NOMO-1 (cell line): ENCODE measurements at regions not wholly inside any gene's neighbourhood (a gene's known extent, or its start where the extent isn't known, plus 50 kb on each side); places are given as distances from the start of the nearest gene placed in this dataset.

Experiments used
- DNase-seq, 2 experiments: peaks; one replicate each; lab custom pipeline; 2025; ENCODE audit not compliant: unreplicated experiment in 2 of 2; lab: John Stamatoyannopoulos, UW

DNA sequence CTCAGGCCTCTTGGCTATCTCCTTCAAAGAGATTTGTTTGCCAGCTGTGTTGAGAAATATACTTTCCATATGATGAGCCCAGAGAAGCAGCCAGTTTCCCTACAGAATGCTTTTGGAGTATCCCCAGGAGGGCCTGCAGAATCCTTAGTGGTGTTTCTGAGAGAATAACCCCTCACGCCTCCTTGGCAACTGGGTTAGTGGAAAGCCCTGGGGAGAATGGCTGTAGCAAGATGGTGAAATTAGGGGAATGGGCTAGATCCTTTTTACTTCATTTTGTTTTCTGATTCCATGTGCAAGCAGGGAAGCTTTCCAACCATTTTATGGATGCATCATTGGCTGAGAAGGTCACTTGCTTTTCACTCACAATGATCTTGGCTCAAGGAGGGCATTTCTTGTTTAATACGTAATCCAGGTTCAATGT lies 364.6 kb downstream of the DMRT2 start:
- DNase-seq: no peak

DNA sequence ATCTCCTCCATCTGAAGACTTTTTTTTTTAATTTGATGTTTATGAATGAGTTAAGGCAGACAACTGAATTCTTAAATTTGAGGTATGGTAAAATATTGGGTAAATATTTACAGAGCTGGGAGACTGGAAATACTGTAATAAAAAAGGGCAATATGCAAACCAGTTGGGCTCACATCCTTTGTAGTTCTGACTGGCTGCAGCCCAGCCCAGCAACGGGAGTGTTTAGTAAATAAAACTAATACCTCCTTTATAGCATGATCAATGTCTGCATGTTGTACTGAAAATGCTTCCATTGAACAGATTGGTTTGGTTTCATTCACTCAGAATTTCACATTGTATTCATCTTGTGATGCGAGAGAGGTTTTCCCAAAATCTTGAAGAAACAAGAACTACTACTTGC lies 365.0 kb downstream of the DMRT2 start:
- no peak for DNase-seq

DNA sequence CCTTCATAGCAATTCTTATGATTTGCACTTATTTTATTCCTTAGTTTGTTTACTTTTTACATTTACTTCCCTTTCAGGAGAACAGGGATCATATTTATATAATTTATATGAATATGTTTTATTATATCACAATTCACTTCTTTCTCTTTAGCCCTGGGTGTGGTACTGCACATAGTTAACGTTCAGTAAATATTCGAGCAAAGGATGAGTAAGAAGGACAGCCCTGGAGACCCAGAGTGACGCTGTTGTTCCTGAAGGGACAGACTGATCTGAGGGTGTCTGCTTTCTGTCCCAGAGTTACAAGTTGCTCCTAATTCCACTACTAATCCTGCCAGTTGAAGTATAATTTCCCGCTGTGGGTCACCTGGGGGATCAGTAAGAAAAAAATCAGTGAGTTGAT lies 366.1 kb downstream of the DMRT2 start:
- DNase-seq: no peak

DNA sequence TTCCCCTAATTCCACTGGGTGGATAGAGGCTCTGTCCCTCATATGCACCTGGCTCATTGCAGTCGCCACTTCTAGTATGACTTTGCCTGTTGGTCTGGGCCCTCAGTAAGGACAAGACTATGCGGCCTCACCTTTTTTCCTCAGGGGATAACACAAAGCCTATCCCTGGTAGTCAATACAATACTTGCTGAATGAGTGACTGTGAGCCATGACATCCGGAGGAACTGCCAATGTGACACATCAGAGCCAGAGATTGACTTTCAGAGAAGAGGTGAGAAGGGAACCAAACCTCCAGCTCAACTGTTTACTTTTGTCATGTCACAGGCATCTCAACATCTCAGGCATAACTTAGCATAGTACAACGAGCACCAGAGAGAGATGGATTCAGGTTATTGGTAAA lies 371.3 kb downstream of the DMRT2 start:
- DNase-seq: no peak

DNA sequence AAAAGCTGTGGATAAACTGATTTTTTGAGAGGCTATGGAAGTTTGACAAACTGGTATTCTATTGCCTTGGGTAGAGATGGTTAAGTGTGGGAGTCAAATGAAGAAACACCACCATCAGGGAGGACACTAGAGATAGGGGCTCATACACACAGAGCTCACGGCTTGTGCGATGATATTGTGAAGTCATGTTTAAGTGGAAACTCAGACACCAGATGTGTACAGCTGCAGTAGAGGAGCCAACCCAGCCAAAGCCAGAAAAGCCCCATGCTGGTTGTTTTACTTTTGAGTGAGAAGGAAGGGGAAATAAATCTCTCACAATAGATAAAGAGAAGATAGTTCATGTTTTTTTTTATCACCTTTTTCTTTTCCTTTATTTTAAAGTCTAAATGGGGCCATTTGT lies 377.7 kb downstream of the DMRT2 start:
- DNase-seq: no peak

DNA sequence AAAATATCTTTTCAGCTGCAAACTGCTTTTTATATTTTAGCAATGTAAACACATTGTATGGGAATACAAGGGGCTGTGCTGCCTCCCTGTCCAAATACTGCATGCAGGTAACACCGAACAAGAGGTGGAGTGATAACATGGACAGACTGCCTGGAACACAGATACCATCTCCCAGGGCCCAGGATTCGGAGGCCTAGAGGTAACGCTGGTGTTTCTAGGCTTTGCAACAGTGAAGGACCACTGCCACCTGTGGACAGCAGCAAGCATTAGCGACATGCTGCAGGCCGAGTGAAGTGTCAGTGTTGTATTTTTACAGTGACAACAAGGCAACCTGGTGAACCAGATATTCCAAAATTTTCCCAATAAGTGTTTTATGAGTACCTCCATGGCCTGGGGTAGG lies 379.1 kb downstream of the DMRT2 start:
- no peak for DNase-seq

DNA sequence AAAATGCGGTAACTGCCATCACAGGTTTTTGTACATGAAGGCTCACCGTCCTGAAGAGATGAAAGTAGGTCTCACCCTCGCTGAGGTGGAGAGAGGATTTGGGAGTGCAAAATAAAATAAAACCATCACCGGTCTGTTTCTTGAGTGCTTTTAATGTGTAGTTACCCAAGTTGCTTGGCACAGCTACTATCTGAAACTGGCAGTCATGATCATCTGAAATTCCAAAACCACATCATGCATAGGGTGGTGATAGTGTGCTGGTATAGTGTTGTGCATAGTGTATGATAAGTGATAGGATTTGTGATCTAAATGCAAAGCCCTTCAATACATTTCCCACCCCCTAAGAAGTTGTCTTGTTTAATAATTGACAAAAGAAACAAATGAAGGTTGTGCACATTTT lies 381.3 kb downstream of the DMRT2 start:
- DNase-seq: no peak

DNA sequence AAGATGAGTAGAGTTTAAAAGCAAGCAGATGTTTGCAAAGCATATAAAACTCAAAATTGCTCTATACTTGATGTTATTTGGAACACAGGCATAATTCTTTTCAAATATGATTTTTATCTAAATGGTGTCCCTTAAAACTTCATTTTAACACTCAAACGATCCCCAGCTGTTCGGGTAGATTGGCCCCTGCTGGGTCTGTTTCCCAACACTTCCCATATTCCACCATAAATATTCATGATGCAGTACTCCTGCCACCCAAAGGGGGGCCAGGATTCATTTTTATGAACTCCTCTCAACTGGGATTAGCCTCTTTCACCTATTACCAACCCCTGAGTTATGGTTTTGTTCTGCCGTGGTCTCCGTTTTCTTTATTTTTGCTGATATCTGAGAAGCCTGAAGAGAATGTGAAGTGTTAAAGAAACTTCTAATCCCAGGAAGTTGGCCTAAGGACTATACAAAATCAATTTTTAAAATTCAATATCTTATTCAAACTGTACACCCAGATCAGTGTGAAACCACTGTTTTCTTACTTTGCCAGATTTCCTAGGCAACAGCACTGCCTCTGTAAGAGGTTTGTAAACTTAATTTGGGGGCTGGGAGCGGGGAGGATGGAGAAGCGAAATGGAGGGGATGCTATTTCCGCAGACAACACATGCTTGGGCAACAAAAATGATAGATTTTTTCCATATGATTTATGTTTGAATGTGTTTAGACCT lies 384.1 kb downstream of the DMRT2 start:
- no peak for DNase-seq

DNA sequence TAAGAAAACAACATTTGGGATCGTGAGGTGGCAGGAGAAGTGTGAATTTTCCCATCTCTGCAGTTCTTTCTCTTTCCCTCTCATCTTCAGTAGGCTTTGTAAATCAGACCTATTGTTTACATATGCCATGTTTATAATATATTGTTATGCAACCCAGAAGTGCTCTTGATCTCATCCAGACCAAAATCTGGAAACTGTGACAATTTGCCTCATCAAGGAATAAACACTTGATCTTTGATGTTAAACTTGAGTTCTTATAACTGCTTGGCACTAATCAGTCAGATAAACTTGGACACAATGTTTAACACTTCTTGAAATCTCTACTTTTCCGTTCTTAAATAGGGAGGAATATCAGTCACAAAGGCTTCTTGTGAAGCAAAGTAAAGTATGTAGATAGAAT lies 384.7 kb downstream of the DMRT2 start:
- DNase-seq: no peak

DNA sequence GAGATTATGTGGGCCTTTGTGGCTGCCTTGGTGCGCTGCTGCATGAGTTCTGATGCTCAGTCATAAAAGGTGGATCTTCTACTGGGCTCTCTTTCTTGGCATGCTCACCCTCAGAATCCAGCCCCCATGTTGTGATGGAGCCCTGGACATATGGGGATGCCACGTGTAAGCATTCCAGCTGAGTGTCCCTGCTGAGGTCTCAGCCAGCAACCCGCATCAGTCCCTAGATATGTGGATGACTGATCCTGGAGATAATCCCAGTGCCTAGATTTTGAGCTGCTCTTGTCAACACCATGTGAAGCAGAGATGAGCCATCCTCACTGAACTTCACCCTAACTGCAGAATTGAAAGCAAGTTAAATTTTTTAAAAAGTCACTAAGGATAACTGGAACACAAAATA lies 390.1 kb downstream of the DMRT2 start:
- no peak for DNase-seq

DNA sequence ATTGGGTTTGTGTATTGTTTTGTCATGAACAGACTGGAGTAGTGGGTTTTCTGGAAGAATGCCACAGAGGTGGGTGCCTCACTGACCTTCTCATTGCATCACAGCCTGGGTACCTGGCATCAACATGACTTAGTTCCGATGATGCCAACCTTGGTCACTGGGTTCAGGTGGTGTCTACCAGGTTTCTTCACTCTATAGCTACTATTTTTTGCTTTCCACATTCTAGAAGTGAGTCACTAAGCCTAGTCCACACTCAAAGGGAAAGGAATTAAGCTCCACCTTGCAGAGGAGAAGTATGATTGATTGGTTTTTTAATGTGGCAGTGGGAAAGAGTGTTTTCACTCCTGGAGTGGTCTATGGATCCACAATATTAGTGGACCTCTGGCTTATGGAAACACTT lies 391.9 kb downstream of the DMRT2 start:
- DNase-seq: no peak

DNA sequence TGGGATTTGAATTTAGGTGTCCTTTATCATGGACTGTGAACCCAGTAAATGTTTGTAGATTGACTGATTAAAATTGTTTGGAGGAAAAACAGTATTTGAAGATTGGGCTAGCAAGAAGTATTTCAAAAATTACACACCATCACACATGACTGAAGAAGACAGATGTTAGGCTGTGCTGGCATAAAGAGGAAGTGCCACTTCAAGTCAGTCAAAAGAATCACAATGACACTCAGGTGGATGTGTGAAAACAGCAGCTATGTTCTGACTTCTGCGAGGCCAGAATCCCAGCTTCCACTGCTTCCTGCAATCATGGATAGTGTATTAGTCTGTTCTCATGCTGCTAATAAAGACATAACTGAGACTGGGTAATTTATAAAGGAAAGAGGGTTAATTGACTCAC lies 393.3 kb downstream of the DMRT2 start:
- no peak for DNase-seq

DNA sequence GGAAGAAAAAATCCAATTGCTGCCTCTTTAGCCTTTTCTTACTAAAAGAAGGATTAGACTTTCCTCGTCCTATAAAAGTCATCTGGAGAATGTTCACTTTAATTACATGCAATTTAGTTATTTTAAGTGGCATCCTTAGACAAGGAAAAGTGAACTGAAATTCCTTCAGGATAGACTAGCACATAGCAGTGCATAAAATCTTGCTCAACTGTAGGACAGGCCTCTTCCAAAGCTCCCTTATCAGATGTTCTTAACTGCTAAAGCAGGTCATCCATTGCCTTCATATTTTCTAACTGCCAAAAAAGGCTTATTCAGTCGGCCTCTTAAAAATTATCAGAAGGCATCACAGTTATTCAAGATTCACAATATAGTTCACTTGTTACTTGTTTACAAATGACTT lies 396.5 kb downstream of the DMRT2 start:
- no peak for DNase-seq

DNA sequence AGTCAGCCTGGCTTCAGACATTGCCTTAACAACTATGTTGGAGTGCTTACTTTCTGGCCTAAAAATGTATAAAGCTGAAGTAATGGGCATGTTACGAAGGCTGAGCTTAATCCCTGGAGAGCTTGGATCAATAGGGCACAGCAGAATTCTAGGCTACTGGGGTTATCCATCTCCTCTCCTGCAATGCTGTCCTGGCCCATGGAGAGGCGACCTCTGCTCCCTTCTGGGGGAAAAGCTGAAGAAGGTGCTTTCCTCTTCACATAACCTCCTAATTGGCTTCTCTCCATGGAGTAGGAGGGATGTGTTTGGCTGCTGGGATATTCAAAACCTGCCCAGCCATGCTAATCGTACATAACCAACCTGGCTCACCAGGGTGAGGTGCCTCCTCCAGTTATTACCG lies 403.5 kb downstream of the DMRT2 start:
- DNase-seq: no peak

DNA sequence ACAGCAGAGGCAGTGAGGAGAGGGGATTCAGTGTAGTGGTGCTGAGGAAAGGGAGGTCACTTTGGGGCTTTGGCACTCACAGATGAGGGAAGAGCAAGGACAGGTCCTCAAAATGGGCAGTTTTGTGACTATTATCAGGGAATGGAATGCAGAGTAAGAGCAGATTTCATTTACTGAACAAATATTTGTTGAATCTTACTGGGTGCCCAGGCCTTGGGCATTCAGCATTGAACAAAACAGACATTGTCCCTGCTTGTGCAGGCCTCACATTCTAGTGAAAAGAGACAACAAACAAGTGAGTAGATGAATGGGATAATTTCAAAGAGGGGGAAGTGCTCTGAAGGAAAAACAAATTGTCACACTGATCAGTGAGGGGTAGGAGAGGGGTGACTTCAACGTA lies 404.1 kb downstream of the DMRT2 start:
- no peak for DNase-seq

DNA sequence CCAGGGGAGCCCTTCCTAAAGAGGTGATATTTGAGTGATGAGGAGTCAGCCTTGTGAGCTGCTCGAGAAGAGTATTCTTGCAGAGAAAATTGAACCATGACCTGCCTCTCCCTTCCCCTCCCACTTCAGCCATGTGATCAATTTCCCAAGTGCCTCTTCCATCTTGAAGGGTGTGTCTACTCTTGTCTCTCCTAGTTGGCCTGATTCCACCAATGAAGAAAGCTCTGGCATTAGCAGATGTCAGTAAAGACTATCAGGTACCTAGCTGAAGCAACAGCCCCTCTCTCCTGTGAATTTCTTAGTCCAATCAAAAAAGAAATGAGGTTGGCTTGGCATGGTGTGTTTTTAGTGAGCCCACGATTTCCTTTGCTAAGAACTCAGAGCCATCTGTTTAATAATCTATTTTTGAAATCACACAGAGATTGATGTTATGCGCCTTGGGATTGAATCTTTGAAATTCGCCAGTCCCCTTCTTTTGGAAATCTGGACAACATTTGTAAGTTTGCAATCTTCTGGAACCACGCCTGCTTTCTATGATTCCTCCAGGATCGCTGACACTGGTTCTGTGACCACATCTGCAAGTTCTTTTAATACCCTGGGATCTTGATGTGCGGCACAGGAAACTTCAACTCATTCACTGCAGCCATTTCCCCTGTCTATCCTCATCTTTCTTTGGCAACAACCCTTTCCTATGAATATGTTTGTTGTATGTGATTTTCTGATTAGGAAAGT lies 404.6 kb downstream of the DMRT2 start:
- DNase-seq: no peak

DNA sequence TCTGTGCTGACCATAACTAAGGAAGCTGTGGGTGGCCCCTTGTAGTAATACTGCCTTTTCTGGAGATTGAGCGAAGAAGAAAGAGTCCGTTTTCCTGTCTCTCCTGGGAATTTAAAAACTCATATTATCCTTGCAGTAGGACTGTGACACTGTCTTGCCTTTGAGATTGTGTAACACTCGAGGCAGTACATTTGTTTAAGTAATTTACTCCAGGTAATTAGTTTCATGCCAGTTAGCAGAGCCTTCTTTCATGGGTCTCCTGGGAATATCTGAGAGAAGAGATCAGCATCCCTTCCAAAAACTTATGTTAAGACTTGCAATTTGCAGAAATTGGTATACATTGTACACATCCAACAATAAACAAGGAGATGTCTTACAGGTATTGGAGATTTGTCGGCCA lies 405.6 kb downstream of the DMRT2 start:
- DNase-seq: no peak

DNA sequence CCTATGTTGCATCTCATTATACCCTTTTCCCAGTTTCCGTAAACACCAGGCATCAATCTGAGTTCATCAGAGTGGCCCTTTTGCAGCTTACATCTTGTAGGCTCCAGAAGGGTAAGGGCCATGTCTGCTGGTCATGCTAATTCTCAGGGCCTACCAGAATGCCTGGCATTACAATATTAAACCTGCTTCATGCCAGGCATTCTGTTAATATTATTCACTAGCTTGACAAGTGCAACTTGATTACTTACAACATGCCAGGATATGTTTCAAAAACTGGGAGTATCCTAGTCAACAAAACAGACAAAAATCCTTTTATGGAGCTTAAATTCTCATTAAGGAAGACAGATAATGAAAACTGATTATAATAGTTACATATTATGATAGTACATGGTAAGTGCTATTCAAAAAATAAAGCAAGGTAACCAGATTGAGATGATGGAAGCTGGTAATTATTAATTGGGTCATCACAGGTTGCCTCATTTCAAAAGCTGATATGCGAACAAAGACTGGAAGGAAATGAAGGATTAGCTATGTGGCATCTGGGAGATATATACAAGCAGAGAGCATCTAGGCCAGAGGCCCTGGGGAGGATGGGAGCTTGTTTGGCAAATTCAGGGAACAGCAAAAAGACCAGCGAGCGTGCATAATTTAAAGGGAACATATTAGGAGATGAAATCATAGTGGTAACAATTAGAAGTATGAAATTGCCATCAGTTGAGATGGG lies 406.3 kb downstream of the DMRT2 start:
- no peak for DNase-seq

DNA sequence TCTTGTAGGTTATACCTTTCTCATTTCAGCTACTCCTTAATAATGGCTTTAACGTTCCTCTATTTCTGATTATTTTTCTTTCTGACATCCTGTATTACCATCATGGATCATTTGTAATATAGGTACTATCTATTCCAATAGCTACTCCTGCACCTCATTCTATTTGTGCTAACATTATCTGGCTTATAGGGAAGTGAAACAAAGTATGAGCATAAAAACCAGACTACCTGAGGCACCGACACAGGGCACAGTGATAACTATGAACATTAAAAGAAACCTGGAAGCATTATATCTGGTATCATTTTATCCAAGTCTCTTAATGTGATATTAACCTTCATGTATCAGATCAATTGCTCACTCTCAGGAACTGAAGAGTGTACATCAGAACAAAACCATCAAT lies 407.3 kb downstream of the DMRT2 start:
- DNase-seq: no peak

DNA sequence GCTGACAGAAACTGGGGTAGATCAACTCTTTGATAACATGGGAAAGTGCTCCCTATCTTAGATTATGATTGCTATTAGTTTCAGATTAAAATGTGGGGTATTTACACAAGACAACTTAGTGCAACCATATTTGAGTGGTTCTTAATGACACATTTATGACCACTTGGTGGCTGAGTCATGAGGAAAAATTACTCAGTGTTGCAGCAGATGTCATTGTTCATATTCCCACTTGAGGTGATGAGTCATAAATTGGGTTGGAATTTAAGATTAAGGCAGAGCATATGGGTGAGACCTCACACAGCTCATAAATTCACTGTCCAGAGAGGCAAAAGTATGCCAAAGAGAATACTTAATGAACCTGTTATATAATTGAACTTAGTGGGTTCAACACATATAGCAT lies 408.3 kb downstream of the DMRT2 start:
- DNase-seq: no peak

DNA sequence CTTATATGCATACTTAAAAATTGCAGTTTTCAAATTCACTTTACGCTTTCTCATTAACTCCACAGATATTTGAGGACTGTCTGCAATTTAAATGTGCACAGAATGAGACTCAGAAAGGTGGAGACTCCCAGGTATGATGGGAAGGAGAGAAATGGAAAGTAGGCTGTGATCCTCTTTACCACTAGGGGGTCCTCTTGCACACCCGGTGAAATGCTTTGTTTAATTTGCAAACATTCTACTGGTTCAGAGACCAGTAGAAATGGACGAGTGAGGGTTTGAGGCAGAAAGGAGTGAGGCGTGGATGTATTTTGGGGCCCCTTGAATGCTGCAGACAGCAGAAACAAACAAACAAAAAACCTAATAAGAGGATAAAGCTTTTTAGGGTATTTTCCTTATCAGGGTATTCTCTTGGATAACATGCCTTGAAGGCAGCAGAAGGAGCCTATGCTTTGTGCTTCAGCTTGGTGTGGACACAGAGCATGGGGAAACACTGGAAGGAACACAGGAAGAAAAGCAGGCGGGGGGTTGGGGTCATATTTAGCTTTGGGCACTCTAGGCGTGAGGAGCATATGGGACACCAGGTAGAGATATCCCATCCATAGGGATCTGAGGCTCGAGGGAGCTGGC lies 410.1 kb downstream of the DMRT2 start:
- no peak for DNase-seq

DNA sequence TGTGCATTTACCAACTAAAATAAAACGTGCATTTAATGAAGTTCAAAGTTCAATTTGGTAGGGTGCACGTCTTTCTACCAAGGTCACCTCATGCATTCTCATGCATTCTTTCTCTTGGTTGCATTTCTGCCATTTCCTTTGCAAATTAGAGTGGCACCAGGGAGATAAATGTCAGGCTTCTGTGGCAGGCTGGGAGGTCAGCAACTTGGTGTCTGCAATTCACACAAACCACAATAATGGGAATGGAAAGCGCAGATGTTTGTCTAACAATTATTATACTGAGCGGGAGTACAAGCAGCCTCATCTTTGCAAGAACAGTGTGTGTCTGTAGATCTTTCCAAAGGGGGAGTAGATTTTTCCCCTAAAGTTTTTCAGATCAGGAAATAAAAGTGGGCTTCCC lies 411.7 kb downstream of the DMRT2 start:
- DNase-seq: no peak
